Neuronal stem cell (in vitro differentiated cells): ENCODE measurements at regions not wholly inside any gene's neighbourhood (a gene's known extent, or its start where the extent isn't known, plus 50 kb on each side); places are given as distances from the start of the nearest gene placed in this dataset.

Experiments used
- DNase-seq: peaks from one replicate; pipeline ENCODE4 v3.0.0-alpha.2; 2013; ENCODE audit warnings: low spot score
- H2AFZ ChIP-seq: one replicate; pipeline ENCODE4 v1.6.1; 2013; ENCODE audit warnings: mild to moderate bottlenecking, low read length, inconsistent platforms
- H2AK5ac ChIP-seq: 2 replicates; pipeline ENCODE4 v1.6.1; 2013; ENCODE audit warnings: low read depth, mild to moderate bottlenecking, inconsistent platforms, low read length, moderate library complexity, mixed read lengths
- H2BK120ac ChIP-seq: 2 replicates; pipeline ENCODE4 v1.6.1; 2013; ENCODE audit warnings: low read depth, mild to moderate bottlenecking, inconsistent platforms, low read length, moderate library complexity, mixed read lengths
- H2BK12ac ChIP-seq: one replicate; pipeline ENCODE4 v1.6.1; 2013; ENCODE audit warnings: low read length, inconsistent platforms
- H2BK15ac ChIP-seq: 2 replicates; pipeline ENCODE4 v1.6.1; 2013; ENCODE audit warnings: mild to moderate bottlenecking, low read length, inconsistent platforms, mixed read lengths
- H2BK5ac ChIP-seq: one replicate; pipeline ENCODE4 v1.6.1; 2013; ENCODE audit warnings: inconsistent platforms, mild to moderate bottlenecking, low read length, moderate library complexity
- H3K14ac ChIP-seq: one replicate; pipeline ENCODE4 v1.6.1; 2013; ENCODE audit warnings: low read length, inconsistent platforms
- H3K18ac ChIP-seq: 2 replicates; pipeline ENCODE4 v1.6.1; 2013; ENCODE audit warnings: low read length, inconsistent platforms
- H3K23ac ChIP-seq: 2 replicates; pipeline ENCODE4 v1.6.1; 2013; ENCODE audit warnings: low read depth, mild to moderate bottlenecking, mixed read lengths, low read length, inconsistent platforms; ENCODE audit not compliant: poor library complexity
- H3K27ac ChIP-seq: replicated peaks from 3 replicates; pipeline ENCODE4 v1.5.1; 2013; ENCODE audit warnings: low read length, inconsistent platforms
- H3K27me3 ChIP-seq, 3 experiments: 2 replicates each; pipeline ENCODE4 v1.6.1; 2013; ENCODE audit warnings: low read length in 3 of 3, mild to moderate bottlenecking in 2 of 3, inconsistent platforms in 1 of 3, low read depth in 1 of 3, mixed read lengths in 1 of 3, moderate library complexity in 1 of 3; ENCODE audit not compliant: control insufficient read depth in 3 of 3, insufficient read depth in 3 of 3
- H3K36me3 ChIP-seq, 2 donors: replicated peaks in 1 of 2; 2 replicates each; pipeline ENCODE4 v1.6.1; 2013; ENCODE audit warnings: low read length in 2 of 2; ENCODE audit not compliant: control insufficient read depth in 2 of 2, insufficient read depth in 2 of 2
- H3K4ac ChIP-seq: 2 replicates; pipeline ENCODE4 v1.6.1; 2013; ENCODE audit warnings: inconsistent platforms, mild to moderate bottlenecking, low read length, moderate library complexity
- H3K4me1 ChIP-seq, 2 donors: 1 replicate in 1 of 2; 2 replicates in 1 of 2; pipeline ENCODE4 v1.6.1; 2013; ENCODE audit warnings: low read length in 2 of 2, low read depth in 1 of 2; ENCODE audit not compliant: control insufficient read depth in 2 of 2, insufficient read depth in 1 of 2
- H3K4me2 ChIP-seq: one replicate; pipeline ENCODE4 v1.6.1; 2013; ENCODE audit warnings: mild to moderate bottlenecking, low read length, inconsistent platforms; ENCODE audit not compliant: insufficient read depth, poor library complexity, severe bottlenecking
- H3K4me3 ChIP-seq, 2 donors: 2 replicates each; pipeline ENCODE4 v1.5.1; 2013; ENCODE audit warnings: low read length in 2 of 2, mild to moderate bottlenecking in 2 of 2, inconsistent platforms in 1 of 2, moderate library complexity in 1 of 2
- H3K79me1 ChIP-seq: one replicate; pipeline ENCODE4 v1.6.1; 2013; ENCODE audit warnings: low read depth, mild to moderate bottlenecking, inconsistent platforms, low read length, moderate library complexity
- H3K9ac ChIP-seq: one replicate; pipeline ENCODE4 v1.6.1; 2013; ENCODE audit warnings: mild to moderate bottlenecking, low read depth, low read length, inconsistent platforms; ENCODE audit not compliant: poor library complexity
- H3K9me3 ChIP-seq, 2 donors: replicated peaks in 1 of 2; 2 replicates each; pipeline versions ENCODE3 to v1.6.1; 2013; ENCODE audit warnings: low read length in 2 of 2, mild to moderate bottlenecking in 2 of 2, inconsistent platforms in 1 of 2, low read depth in 1 of 2, mixed read lengths in 1 of 2, moderate library complexity in 1 of 2; ENCODE audit not compliant: control insufficient read depth in 2 of 2, insufficient read depth in 1 of 2
- H4K8ac ChIP-seq: one replicate; pipeline ENCODE4 v1.6.1; 2013; ENCODE audit warnings: low read depth, mild to moderate bottlenecking, inconsistent platforms, low read length, moderate library complexity
- H4K91ac ChIP-seq: one replicate; pipeline ENCODE4 v1.6.1; 2013; ENCODE audit warnings: low read length, low read depth, mild to moderate bottlenecking, inconsistent platforms; ENCODE audit not compliant: poor library complexity
- WGBS, 2 donors: extraction: QIAGEN DNeasy Blood & Tissue Kit; methylation state at CpG; one replicate each; pipeline ENCODE4 v1.1.7; 2013; ENCODE audit warnings: missing lambda C conversion rate in 2 of 2, mixed read lengths in 1 of 2; ENCODE audit not compliant: insufficient read length in 2 of 2, insufficient replicate concordance in 1 of 2; ENCODE audit errors: extremely low coverage in 2 of 2; 5-methylcytosine and 5-hydroxymethylcytosine counted together

DNA sequence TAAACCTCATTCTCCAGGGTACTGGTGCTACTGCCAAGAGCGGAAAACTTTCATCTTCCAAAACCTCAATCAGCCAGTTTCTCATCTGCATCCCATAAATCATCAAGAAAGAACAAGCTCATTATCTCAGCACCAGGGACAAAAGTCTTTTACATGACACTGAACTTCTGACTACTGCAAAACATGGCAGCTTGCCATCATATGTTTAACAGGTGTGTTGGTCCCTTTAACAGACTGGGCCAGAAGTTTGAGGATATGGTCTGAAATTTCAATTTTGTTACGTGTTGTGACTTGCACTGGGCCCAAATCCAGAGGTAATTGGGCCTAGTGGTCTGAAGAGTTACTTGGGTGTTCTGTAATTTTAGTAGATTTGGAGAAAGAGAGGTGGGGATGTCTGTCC is 305.4 kb upstream of the SEL1L start:
- no peak for DNase-seq
- Histone ChIP-seq H2BK12ac (no peak overlapping the region), H3K18ac (no peak overlapping the region), H3K27me3 (no peaks in the 10 kb centered on the region), H3K36me3 (no peaks in the 10 kb centered on the region), H2BK120ac (no peak overlapping the region), H3K4ac (no peak overlapping the region), H3K79me1 (no peaks in the 10 kb centered on the region), H3K9me3 (peaks cover 0 to 4% of the 10 kb centered on the region in 2 donors), H4K91ac (no peak overlapping the region), H3K4me3 (no peak overlapping the region), H3K4me1 (no peaks in the 10 kb centered on the region), H2BK5ac (no peak overlapping the region), H3K4me2 (no peak overlapping the region), H3K9ac (no peak overlapping the region), H3K27ac (no peak overlapping the region), H4K8ac (no peak overlapping the region), H3K23ac (no peak overlapping the region), H2AFZ (no peak overlapping the region), H2AK5ac (no peak overlapping the region), H3K14ac (no peak overlapping the region), H2BK15ac (no peak overlapping the region)
- no CpG with 5 or more reads among the region's 2 CpGs for WGBS, 2 donors

DNA sequence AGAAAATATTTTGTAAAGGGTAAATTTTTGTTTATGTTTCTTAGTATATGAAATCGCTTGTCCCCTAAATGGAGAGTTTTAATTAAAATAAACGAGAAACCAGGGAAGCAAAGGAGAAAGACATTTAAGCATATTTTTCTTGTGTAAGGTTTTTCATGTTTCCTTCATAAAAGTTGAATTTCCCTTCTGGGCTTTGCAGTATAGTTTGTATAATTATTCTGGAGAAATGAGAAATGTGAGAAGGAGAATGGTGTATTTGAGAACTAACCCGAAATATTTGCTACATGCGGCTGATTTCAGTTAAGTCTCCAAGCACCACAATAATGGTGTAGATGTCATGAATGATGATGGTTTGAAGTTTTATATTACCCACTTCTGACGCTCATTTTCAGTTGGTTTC is 307.7 kb upstream of the SEL1L start:
- no peak overlapping the region for H4K8ac ChIP-seq
- H3K14ac ChIP-seq, result no peak overlapping the region
- H2AFZ ChIP-seq, result no peak overlapping the region
- H2BK120ac ChIP-seq, result no peak overlapping the region
- no peak overlapping the region for H2BK12ac ChIP-seq
- H3K9me3 ChIP-seq, result peaks cover 0 to 2% of the 10 kb centered on the region in 2 donors
- no peak overlapping the region for H3K4ac ChIP-seq
- H3K79me1 ChIP-seq, result no peaks in the 10 kb centered on the region
- no peak overlapping the region for H2BK15ac ChIP-seq
- no peak overlapping the region for H2AK5ac ChIP-seq
- no CpG with 5 or more reads among the region's 5 CpGs for WGBS, 2 donors
- no peak overlapping the region for H3K23ac ChIP-seq
- H3K4me1 ChIP-seq, result no peaks in the 10 kb centered on the region
- no peak for DNase-seq
- H3K4me2 ChIP-seq, result no peak overlapping the region
- no peak overlapping the region for H3K4me3 ChIP-seq
- no peak overlapping the region for H3K18ac ChIP-seq
- H2BK5ac ChIP-seq, result no peak overlapping the region
- H3K36me3 ChIP-seq, result no peaks in the 10 kb centered on the region
- H3K27me3 ChIP-seq, result no peaks in the 10 kb centered on the region
- H3K9ac ChIP-seq, result no peak overlapping the region
- H4K91ac ChIP-seq, result no peak overlapping the region
- no peak overlapping the region for H3K27ac ChIP-seq

DNA sequence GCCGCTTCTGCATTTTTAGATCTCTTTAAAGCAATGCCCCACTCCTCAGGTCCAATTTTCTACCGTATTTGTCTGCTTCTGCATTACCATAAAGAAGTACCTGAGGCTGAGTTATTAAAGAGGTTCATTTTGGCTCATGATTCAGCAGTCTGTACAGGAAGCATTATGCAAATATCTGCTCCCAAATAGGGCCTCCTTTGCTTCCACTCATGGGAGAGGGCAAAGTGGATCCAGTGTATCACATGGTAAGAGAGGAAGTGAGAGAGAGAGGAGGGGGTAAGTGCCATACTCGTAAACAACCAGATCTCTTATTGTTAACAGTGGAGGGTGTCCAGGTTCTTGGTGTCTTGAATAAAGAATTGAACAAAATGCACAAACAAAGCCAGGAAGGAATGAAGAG is 316.1 kb upstream of the SEL1L start:
- H3K27me3 ChIP-seq, result no peaks in the 10 kb centered on the region
- no peak overlapping the region for H3K4me2 ChIP-seq
- H3K4ac ChIP-seq, result no peak overlapping the region
- no peaks in the 10 kb centered on the region for H3K9me3 ChIP-seq
- H2BK120ac ChIP-seq, result no peak overlapping the region
- no peak overlapping the region for H3K27ac ChIP-seq
- no peak overlapping the region for H3K4me3 ChIP-seq
- H4K8ac ChIP-seq, result no peak overlapping the region
- no peak overlapping the region for H4K91ac ChIP-seq
- H2BK15ac ChIP-seq, result no peak overlapping the region
- no peak overlapping the region for H2BK5ac ChIP-seq
- no peak for DNase-seq
- no peaks in the 10 kb centered on the region for H3K36me3 ChIP-seq
- no peaks in the 10 kb centered on the region for H3K79me1 ChIP-seq
- no peak overlapping the region for H3K18ac ChIP-seq
- no peak overlapping the region for H2AFZ ChIP-seq
- H3K4me1 ChIP-seq, result no peaks in the 10 kb centered on the region
- H2BK12ac ChIP-seq, result no peak overlapping the region
- WGBS, 2 donors, result no CpG with 5 or more reads among the region's 3 CpGs
- H2AK5ac ChIP-seq, result no peak overlapping the region
- H3K9ac ChIP-seq, result no peak overlapping the region
- H3K23ac ChIP-seq, result no peak overlapping the region
- H3K14ac ChIP-seq, result no peak overlapping the region

DNA sequence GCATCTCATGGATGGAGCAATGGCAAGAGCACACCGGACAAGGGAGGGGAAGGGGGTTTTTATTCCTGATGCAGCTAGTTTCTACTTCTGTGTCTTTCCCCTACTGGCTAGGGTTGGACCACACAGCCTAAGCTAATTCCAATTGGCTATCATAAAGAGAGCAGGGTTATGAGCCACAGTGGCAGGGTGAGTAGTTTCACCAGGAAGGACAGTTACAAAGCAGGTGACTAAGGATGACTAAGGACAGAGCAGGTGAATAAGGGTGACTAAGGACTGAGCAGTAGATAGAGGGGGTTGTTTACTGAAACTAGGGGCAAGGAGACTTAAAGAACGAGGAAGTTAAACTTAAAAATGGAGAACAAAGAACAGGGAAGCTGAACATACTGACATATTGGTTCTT is 321.4 kb upstream of the SEL1L start:
- H3K36me3 ChIP-seq, result no peaks in the 10 kb centered on the region
- no peak overlapping the region for H4K8ac ChIP-seq
- H3K4me3 ChIP-seq, result no peak overlapping the region
- H3K4me1 ChIP-seq, result no peaks in the 10 kb centered on the region
- no peak overlapping the region for H3K27ac ChIP-seq
- H2BK12ac ChIP-seq, result no peak overlapping the region
- H3K9me3 ChIP-seq, result peaks cover 0 to 2% of the 10 kb centered on the region in 2 donors
- H2AK5ac ChIP-seq, result no peak overlapping the region
- DNase-seq, result no peak
- no peak overlapping the region for H3K4ac ChIP-seq
- H2AFZ ChIP-seq, result no peak overlapping the region
- no peak overlapping the region for H2BK5ac ChIP-seq
- WGBS, 2 donors, result no CpG with 5 or more reads among the region's 2 CpGs
- no peak overlapping the region for H3K23ac ChIP-seq
- H3K4me2 ChIP-seq, result no peak overlapping the region
- no peak overlapping the region for H2BK120ac ChIP-seq
- no peak overlapping the region for H3K14ac ChIP-seq
- no peaks in the 10 kb centered on the region for H3K27me3 ChIP-seq
- H3K18ac ChIP-seq, result no peak overlapping the region
- H3K79me1 ChIP-seq, result no peaks in the 10 kb centered on the region
- H4K91ac ChIP-seq, result no peak overlapping the region
- no peak overlapping the region for H3K9ac ChIP-seq
- no peak overlapping the region for H2BK15ac ChIP-seq
